Liver (tissue), 8 donors: ENCODE measurements at regions not wholly inside any gene's neighbourhood (a gene's known extent, or its start where the extent isn't known, plus 50 kb on each side); places are given as distances from the start of the nearest gene placed in this dataset.

Experiments used
- DNase-seq: peaks from one replicate; pipeline ENCODE4 v3.0.0-alpha.2; 2017; ENCODE audit warnings: low spot score
- H3K27ac ChIP-seq, 2 donors: one replicate each; pipeline ENCODE4 v1.7.0; 2013; ENCODE audit warnings: inconsistent platforms in 2 of 2, low read length in 2 of 2, control low read depth in 1 of 2, low read depth in 1 of 2, mild to moderate bottlenecking in 1 of 2
- H3K27me3 ChIP-seq, 4 donors: one replicate each; pipeline versions ENCODE4 v1.6.1 to v1.7.0; 2013; ENCODE audit warnings: low read length in 3 of 4, inconsistent platforms in 1 of 4, mild to moderate bottlenecking in 1 of 4, moderate library complexity in 1 of 4; ENCODE audit not compliant: control insufficient read depth in 4 of 4, insufficient read depth in 4 of 4
- H3K36me3 ChIP-seq, 4 donors: one replicate each; pipeline versions ENCODE4 v1.6.1 to v1.7.0; 2013; ENCODE audit warnings: low read length in 3 of 4, mild to moderate bottlenecking in 3 of 4, low read depth in 1 of 4, moderate library complexity in 1 of 4; ENCODE audit not compliant: control insufficient read depth in 4 of 4, insufficient read depth in 3 of 4
- H3K4me1 ChIP-seq, 4 donors: one replicate each; pipeline versions ENCODE4 v1.6.1 to v1.7.0; 2013; ENCODE audit warnings: low read length in 3 of 4, mild to moderate bottlenecking in 3 of 4, moderate library complexity in 1 of 4; ENCODE audit not compliant: control insufficient read depth in 4 of 4, insufficient read depth in 4 of 4
- H3K4me3 ChIP-seq, 3 donors: one replicate each; pipeline versions ENCODE4 v1.6.1 to v1.7.0; 2013; ENCODE audit warnings: low read length in 3 of 3, control low read depth in 1 of 3, low read depth in 1 of 3, mild to moderate bottlenecking in 1 of 3
- H3K9ac ChIP-seq, 2 donors: one replicate each; pipeline ENCODE4 v1.7.0; 2013; ENCODE audit warnings: low read length in 2 of 2, mild to moderate bottlenecking in 2 of 2, moderate library complexity in 2 of 2, control low read depth in 1 of 2, low read depth in 1 of 2
- H3K9me3 ChIP-seq, 4 donors: one replicate each; pipeline versions ENCODE4 v1.6.1 to v1.7.0; 2013; ENCODE audit warnings: low read length in 3 of 4; ENCODE audit not compliant: control insufficient read depth in 4 of 4
- CTCF ChIP-seq: fragments of 150-350 bp; IDR thresholded peaks from 2 replicates; pipeline ENCODE4 v1.5.1; 2017; ENCODE audit warnings: improper control_type of control experiment, low read depth, low read length; ENCODE audit not compliant: missing input control
- EGR1 ChIP-seq, 2 donors: IDR thresholded peaks; 2 replicates each; pipeline ENCODE4 v1.6.1; 2016 to 2018; ENCODE audit warnings: antibody characterized with exemption in 2 of 2, low read depth in 2 of 2
- FOXA1 ChIP-seq: IDR thresholded peaks from 2 replicates; pipeline ENCODE4 v1.6.1; 2016; ENCODE audit warnings: antibody characterized with exemption
- FOXA2 ChIP-seq: IDR thresholded peaks from 2 replicates; pipeline ENCODE4 v1.6.1; 2016; ENCODE audit warnings: antibody characterized with exemption
- GABPA ChIP-seq, 2 donors: IDR thresholded peaks in 1 of 2; conservative IDR thresholded peaks in 1 of 2; 2 replicates each; pipeline ENCODE4 v1.6.1; 2016; ENCODE audit warnings: antibody characterized with exemption in 2 of 2, mild to moderate bottlenecking in 1 of 2, moderate library complexity in 1 of 2
- HNF4A ChIP-seq, 2 donors: conservative IDR thresholded peaks; 2 replicates each; pipeline ENCODE4 v1.6.1; 2016; ENCODE audit warnings: antibody characterized with exemption in 2 of 2, mild to moderate bottlenecking in 2 of 2
- HNF4G ChIP-seq: IDR thresholded peaks from 2 replicates; pipeline ENCODE4 v1.6.1; 2016; ENCODE audit warnings: antibody characterized with exemption
- JUND ChIP-seq, 2 donors: IDR thresholded peaks; 2 replicates each; pipeline ENCODE4 v1.6.1; 2016; ENCODE audit warnings: antibody characterized with exemption in 2 of 2
- NR2F2 ChIP-seq: IDR thresholded peaks from 2 replicates; pipeline ENCODE4 v1.6.1; 2016; ENCODE audit warnings: antibody characterized with exemption
- RAD21 ChIP-seq, 2 donors: IDR thresholded peaks; 2 replicates each; pipeline ENCODE4 v1.6.1; 2016; ENCODE audit warnings: antibody characterized with exemption in 2 of 2, mild to moderate bottlenecking in 2 of 2
- RXRA ChIP-seq, 2 donors: IDR thresholded peaks; 2 replicates each; pipeline ENCODE4 v1.6.1; 2017 to 2018; ENCODE audit warnings: antibody characterized with exemption in 2 of 2, mild to moderate bottlenecking in 1 of 2
- SP1 ChIP-seq: IDR thresholded peaks from 2 replicates; pipeline ENCODE4 v1.6.1; 2018; ENCODE audit warnings: antibody characterized with exemption, mild to moderate bottlenecking
- TAF1 ChIP-seq: conservative IDR thresholded peaks from 2 replicates; pipeline ENCODE4 v1.6.1; 2016; ENCODE audit warnings: antibody characterized with exemption, mild to moderate bottlenecking
- YY1 ChIP-seq: IDR thresholded peaks from 2 replicates; pipeline ENCODE4 v1.6.1; 2016; ENCODE audit warnings: antibody characterized with exemption, mild to moderate bottlenecking
- ZBTB33 ChIP-seq: IDR thresholded peaks from 2 replicates; pipeline ENCODE4 v1.6.1; 2016; ENCODE audit warnings: antibody characterized with exemption
- WGBS: extraction: QIAGEN DNeasy Blood & Tissue Kit; methylation state at CpG from one replicate; pipeline ENCODE4 v1.1.7; 2013; 5-methylcytosine and 5-hydroxymethylcytosine counted together
- TF ChIP-seq, protein P1 (sequence below): IDR thresholded peaks from 2 replicates; pipeline ENCODE4 v1.6.1; 2016; ENCODE audit warnings: antibody characterized with exemption
- TF ChIP-seq, protein P2 (sequence below): IDR thresholded peaks from 2 replicates; pipeline ENCODE4 v1.6.1; 2016; ENCODE audit warnings: antibody characterized with exemption, mild to moderate bottlenecking
- TF ChIP-seq, protein P3 (sequence below): IDR thresholded peaks from 2 replicates; pipeline ENCODE4 v1.6.1; 2016; ENCODE audit warnings: antibody characterized with exemption
- donor health status: healthy.
- donor health status: healthy.
- donor health status: healthy.
- donor health status: healthy.
- donor health status: healthy.

- no peak for TF ChIP-seq ZBTB33
- TF ChIP-seq RXRA (IDR thresholded peaks at IDR 0.05), result no peak
- TF ChIP-seq GABPA (IDR thresholded peaks at IDR 0.05 in 1 of 2, conservative IDR thresholded peaks at IDR 0.05 in 1 of 2), result no peak
- TF ChIP-seq, protein P1, sequence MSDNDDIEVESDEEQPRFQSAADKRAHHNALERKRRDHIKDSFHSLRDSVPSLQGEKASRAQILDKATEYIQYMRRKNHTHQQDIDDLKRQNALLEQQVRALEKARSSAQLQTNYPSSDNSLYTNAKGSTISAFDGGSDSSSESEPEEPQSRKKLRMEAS, result no peak
- no peak for TF ChIP-seq RAD21 (IDR thresholded peaks at IDR 0.05)
These were observed 117.1 kb upstream of the RASA1 start (continued) for GRCh38 chr5:87150630-87151029.

- Histone ChIP-seq H3K4me3 (no peak overlapping the region), H3K36me3 (no peaks in the 10 kb centered on the region), H3K27ac (no peak overlapping the region), H3K4me1 (no peaks in the 10 kb centered on the region), H3K9ac (no peak overlapping the region), H3K9me3 (no peaks in the 10 kb centered on the region), H3K27me3 (no peaks in the 10 kb centered on the region)
- TF ChIP-seq CTCF (no peak), SP1 (no peak), YY1 (no peak), ZBTB33 (no peak), EGR1 (IDR thresholded peaks at IDR 0.05; ENCODE audit: low read depth in 2 of 2) (no peak), JUND (IDR thresholded peaks at IDR 0.05) (no peak), FOXA1 (no peak), RXRA (IDR thresholded peaks at IDR 0.05) (no peak), FOXA2 (no peak), TAF1 (no peak)
- TF ChIP-seq, protein P1, result no peak
- DNase-seq, result no peak
- 54% methylated on average over 1 of the region's 1 CpG for WGBS
These were observed 116.1 kb upstream of the RASA1 start for GRCh38 chr5:87151547-87151946.

GRCh38 chr5:87152886-87153285 lies 114.8 kb upstream of the RASA1 start:
- Histone ChIP-seq H3K27me3 (no peaks in the 10 kb centered on the region), H3K9ac (no peak overlapping the region), H3K4me3 (no peak overlapping the region), H3K4me1 (no peaks in the 10 kb centered on the region), H3K9me3 (no peaks in the 10 kb centered on the region), H3K27ac (no peak overlapping the region), H3K36me3 (no peaks in the 10 kb centered on the region)
- 31% methylated on average over 1 of the region's 1 CpG for WGBS
- no peak for DNase-seq
- TF ChIP-seq YY1, result no peak
- TF ChIP-seq TAF1, result no peak
- TF ChIP-seq FOXA1, result no peak
- no peak for TF ChIP-seq RXRA (IDR thresholded peaks at IDR 0.05)
- no peak for TF ChIP-seq EGR1 (IDR thresholded peaks at IDR 0.05; ENCODE audit: low read depth in 2 of 2)
- TF ChIP-seq HNF4A (conservative IDR thresholded peaks at IDR 0.05), result no peak
- no peak for TF ChIP-seq JUND (IDR thresholded peaks at IDR 0.05)
- TF ChIP-seq FOXA2, result no peak
- TF ChIP-seq, protein P2, sequence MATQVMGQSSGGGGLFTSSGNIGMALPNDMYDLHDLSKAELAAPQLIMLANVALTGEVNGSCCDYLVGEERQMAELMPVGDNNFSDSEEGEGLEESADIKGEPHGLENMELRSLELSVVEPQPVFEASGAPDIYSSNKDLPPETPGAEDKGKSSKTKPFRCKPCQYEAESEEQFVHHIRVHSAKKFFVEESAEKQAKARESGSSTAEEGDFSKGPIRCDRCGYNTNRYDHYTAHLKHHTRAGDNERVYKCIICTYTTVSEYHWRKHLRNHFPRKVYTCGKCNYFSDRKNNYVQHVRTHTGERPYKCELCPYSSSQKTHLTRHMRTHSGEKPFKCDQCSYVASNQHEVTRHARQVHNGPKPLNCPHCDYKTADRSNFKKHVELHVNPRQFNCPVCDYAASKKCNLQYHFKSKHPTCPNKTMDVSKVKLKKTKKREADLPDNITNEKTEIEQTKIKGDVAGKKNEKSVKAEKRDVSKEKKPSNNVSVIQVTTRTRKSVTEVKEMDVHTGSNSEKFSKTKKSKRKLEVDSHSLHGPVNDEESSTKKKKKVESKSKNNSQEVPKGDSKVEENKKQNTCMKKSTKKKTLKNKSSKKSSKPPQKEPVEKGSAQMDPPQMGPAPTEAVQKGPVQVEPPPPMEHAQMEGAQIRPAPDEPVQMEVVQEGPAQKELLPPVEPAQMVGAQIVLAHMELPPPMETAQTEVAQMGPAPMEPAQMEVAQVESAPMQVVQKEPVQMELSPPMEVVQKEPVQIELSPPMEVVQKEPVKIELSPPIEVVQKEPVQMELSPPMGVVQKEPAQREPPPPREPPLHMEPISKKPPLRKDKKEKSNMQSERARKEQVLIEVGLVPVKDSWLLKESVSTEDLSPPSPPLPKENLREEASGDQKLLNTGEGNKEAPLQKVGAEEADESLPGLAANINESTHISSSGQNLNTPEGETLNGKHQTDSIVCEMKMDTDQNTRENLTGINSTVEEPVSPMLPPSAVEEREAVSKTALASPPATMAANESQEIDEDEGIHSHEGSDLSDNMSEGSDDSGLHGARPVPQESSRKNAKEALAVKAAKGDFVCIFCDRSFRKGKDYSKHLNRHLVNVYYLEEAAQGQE, result no peak
- no peak for TF ChIP-seq GABPA (IDR thresholded peaks at IDR 0.05 in 1 of 2, conservative IDR thresholded peaks at IDR 0.05 in 1 of 2)
- TF ChIP-seq HNF4G, result no peak
- no peak for TF ChIP-seq SP1
- TF ChIP-seq NR2F2, result no peak
- TF ChIP-seq, protein P3, sequence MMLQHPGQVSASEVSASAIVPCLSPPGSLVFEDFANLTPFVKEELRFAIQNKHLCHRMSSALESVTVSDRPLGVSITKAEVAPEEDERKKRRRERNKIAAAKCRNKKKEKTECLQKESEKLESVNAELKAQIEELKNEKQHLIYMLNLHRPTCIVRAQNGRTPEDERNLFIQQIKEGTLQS, result no peak
- no peak for TF ChIP-seq RAD21 (IDR thresholded peaks at IDR 0.05)
